CD4-positive, alpha-beta T cell treated with Interferon alpha-2 for 1 hour (primary cell): ENCODE measurements at regions not wholly inside any gene's neighbourhood (a gene's known extent, or its start where the extent isn't known, plus 50 kb on each side); places are given as distances from the start of the nearest gene placed in this dataset.
A peak's percentile ranks its signal among the peaks of the same experiment; 100 is the strongest.

Experiments used
- DNase-seq, 2 donors: peaks; one replicate each; pipeline ENCODE4 v3.0.0-alpha.2; 2020 to 2022

GRCh38 chr4:108398316-108398715 is 222.1 kb upstream of the RPL34 start:
- DNase-seq: no peak

- DNase-seq: no peak
Observed at GRCh38 chr4:108397850-108398249, 222.5 kb upstream of the RPL34 start.

DNA sequence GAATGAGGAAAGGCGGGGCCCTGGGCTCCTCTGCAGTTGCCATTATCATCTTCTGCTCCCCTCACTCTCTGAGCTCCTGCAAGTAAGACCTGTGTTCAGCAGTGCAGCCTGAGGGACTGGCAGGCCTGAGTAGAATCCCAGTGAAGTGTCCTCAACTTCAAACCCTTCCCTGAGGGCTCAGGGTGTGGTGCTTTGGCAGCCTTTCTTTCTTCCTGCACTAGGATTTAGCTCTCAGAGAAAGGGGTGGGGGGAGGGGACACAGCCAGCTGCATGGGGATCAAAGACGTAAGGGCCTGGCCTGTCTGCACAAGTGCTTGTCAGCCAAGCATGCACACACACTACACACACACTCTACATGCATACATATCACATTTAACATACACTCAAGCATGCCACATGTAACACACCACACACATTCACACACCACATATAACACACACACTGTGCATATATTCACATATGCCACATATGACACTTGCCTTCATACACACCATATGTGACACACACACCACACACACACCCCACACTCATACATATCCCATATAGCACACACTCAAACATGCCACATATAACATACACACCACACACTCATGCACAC is 223.4 kb upstream of the RPL34 start:
- no peak for DNase-seq

DNA sequence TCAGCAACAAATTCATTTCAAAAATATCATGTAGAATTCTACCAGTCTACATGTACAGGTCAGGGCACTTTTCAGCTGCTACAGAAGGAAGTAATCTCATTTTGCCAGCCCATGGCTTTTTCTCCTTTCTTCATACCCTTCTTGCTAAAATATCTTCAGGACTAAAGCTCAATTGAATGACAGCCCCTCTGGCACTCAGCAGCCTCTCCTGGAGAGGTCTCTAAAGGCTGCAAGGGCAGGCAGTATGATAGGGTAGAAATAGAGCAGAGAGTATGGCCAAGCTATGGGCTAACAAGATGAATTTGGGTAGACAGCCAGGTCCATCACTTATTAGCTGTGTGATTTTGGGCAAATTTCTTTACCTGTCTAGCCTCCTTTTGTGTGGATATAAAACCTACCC is 224.6 kb upstream of the RPL34 start:
- DNase-seq: no peak

DNA sequence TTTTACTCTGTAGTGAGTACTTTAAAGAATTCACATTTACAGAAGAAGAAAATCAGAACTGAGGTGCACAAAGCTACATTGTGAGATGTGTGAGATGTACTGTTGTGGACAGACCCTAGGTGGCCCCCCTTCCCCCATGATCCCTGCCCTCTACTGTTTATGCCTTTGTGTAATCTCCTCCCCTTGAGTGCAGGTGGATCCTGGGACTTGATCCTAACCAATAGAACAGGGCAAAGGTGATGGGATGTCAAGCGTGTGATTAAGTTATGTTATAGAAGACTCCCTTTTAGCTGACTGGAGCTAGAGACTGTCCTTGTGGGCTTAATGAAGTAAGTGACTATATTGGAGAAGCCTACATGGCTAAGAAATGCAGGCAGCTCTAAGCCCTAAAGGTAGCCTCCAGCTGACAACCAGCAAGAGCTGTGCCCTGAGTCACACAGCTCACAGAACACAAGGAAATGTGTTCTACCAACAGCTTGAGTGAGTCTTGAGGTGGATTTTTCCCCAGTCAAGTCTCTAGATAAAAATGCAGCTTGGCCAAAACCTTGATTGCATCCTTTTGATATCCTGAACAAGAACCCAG is 225.2 kb upstream of the LEF1 start:
- no peak for DNase-seq

DNA sequence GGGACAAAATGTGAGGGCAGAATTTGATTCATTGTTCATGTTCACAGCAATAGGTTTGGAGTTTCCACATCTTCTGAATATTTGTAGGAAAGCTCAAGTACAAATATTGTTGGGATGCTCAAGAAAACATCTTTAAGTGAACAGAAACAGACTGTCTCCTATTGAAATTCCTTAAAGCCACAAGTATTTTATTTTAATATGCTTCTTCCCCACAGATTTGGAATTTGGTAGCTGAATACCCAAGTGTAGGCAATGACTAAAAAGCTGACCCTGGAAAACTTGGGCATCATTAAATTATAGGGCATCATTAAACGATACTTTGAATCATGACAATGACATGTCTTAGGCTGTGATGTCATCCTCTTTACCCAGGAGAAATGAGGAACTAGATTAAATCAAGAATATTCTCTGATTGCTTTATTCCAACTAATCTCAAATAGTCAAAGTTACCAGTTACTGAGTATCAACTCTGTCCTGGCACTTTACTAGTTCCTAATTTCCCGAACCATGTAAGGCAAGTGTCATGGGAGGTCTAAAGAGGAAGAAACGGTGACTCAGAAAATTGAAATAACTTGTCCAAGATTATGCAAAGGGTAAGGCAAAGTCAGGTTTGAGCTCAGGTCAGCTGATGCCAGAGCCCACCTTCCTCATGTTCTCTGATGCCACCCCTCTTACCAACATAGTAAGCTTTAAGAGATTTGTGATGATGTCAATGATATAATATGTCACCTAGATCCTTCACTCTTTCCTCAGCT is 223.1 kb upstream of the LEF1 start:
- DNase-seq: no peak

GRCh38 chr4:108385076-108385475 is 216.3 kb upstream of the LEF1 start:
- DNase-seq: no peak

- DNase-seq: no peak
Observed at GRCh38 chr4:108384544-108384943, 215.8 kb upstream of the LEF1 start.

- DNase-seq: no peak
Observed at GRCh38 chr4:108383157-108383556, 214.4 kb upstream of the LEF1 start.

GRCh38 chr4:108382751-108383150 is 214.0 kb upstream of the LEF1 start:
- DNase-seq: no peak

DNA sequence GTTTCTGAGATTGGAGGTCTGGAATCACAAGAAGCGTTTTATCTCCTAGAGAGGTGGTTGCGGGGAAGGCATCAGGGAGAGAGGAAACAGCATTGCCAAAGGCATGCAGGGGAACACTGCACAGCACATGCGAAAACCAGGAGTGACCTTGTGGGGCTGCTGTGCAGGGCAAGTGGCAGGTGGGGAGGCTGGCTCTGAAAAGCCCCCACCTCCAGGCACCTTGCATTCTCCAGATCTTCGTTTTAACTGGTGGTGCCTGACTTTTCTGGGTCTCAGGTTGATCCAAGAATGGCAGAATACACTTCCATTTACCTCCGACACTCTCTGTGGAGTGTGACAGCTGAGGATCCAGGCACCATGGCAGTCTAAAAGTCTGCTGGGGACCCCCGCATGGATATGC is 209.4 kb upstream of the LEF1 start:
- DNase-seq: no peak

DNA sequence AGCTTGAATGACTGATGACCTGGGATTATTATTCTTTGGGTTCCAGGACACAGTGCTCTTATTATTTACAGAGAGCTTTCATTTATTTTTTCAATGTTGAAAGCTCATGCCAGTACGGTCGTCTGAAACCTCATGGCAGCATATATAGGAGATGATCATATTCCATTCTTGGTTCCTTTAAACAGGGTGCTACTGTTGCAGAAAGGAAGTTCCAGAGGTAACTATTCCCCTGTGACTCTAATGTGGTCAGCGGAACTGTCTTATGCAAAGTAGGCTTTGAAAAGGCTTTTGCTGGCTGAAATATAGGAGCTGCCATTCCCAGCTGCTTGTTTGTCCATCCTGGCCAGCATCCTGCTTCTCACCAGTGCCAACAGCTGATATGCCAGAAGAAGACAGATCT is 208.3 kb upstream of the LEF1 start:
- no peak for DNase-seq

DNA sequence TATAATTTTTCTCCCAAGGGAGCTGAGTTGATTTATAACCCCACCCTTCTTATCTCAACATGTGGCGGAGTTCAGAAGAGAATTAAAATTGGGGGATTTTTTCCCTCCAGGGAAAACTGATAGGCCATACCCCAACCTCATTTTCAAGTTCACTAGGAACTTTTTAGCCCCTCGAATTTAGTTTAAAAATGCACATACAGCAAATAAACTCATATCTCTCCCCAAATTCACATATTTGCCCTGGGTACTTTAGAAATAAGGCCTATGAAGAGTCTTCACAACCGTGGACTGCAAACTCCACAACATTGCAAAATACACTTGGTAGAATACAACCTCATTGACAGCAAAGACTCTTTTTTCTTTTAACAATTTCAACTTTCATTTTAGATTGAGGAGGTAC is 206.7 kb upstream of the LEF1 start:
- DNase-seq: no peak

- DNase-seq: peak; percentile 4 to 35
Observed at GRCh38 chr4:108372681-108373080, 203.9 kb upstream of the LEF1 start.

GRCh38 chr4:108371282-108371681 is 202.6 kb upstream of the LEF1 start:
- DNase-seq: no peak

DNA sequence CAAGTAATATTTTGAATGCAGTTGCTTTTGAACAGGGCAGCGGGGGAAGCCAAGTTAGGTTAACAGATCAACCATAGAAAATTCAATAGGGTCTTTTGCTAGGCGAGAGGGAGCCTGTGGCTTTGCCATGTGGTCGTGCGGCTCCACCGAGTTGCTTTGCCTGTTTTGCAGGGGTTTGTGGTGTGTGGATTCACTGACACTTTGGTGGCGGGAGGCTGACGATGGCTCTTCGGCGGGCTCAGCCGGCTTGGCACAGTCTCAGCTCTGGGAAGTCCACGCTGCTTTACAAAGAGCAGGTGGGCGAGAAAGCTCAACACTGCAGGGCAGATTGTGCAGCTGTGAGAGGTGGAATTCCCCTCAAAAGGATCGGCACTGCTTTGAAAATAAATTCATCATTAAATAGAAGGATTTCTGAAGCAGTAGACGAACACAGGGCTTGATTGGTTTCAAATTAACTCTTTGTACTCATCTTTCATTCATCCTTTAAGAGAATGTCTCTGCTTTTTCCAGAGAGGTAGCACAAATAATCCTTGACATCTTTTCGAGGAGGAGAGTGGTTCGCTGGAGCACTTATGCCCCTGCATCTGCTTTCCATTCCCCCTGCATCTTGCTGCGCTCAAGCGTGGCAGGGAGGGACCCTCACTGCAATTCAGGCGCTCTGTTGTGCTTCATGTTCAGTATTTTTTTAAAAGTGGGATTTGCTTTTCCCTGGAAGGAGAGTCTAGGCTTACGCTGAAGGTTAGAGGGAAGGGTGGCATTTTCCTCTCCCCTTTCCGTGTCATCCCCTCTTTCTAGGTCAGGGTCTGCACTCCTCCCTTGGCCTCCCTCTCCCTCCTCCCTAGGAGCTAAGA is 201.8 kb upstream of the LEF1 start:
- DNase-seq: peak; percentile 15 to 19

DNA sequence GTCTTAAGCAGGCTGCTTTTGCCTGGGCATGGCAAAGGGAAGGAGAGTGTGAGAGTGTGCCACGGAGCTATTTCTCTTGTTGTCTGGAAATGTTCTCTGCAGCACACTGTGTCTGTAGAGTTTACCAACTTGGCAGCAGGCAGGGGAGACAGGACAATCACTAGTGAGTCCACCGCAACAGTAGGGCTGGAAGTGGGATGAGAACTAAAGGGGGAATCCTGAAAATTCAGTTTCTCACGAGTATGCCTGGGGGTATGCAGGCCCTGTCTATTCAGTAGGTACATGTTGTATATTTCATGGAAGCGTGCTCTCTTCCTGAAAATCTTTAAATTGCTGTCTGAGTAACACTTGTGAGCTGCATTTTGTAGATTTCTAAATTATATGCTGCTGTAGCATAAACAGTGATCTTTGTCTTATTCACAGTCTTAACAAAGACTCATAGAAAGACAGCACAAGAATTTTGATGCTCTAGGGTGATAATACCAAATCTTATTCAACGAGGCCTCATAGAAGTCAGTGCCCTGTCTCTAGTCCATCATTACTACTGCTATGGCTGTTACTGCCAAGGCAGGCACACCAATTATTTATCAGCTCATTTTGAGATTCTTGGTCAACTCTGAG is 200.4 kb upstream of the LEF1 start:
- no peak for DNase-seq

GRCh38 chr4:108367751-108368150 is 199.0 kb upstream of the LEF1 start:
- DNase-seq: no peak

DNA sequence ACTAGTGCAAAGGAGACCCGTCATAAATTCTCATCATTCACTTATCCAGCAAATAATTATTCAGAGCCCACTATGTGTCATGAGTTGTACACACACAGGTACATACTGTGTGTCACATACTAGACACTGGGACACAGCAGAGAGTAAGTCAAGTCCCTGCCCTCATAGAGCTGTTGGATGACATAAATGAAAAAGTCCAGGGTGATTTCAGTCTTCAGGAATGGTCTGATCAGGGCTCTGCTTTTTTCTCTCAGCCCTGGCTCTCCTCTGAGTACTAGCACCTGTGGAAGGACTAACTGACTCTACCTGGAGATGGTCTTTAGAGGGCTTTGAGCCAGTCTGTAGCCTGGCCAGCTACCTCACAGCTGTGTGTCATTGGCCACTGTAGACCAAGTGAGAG is 198.0 kb upstream of the LEF1 start:
- no peak for DNase-seq

- no peak for DNase-seq
Observed at GRCh38 chr4:108365551-108365950, 196.8 kb upstream of the LEF1 start.

- DNase-seq: no peak
Observed at GRCh38 chr4:108361886-108362285, 193.2 kb upstream of the LEF1 start.

DNA sequence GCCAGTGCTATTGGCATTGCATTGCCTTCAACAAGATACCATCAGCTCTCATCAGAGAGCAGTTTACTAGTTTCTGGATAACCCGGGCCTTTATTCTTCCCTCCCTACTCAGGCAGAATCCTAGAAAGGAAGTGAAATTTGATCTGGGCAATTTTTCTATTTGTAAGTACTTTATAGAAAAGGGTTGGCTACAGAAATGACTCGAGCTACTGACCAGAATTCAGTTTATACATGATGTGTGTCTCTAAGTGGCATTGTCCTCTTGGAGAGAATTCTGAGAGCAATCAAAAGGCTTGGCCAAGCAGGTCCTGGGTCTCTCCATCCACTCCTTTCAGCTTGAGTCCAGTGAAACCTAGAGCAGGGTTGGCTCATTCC is 192.7 kb upstream of the LEF1 start:
- DNase-seq: no peak

GRCh38 chr4:108360754-108361445 is 192.2 kb upstream of the LEF1 start:
- no peak for DNase-seq
